Adrenal gland (tissue), 5 donors: ENCODE measurements at regions not wholly inside any gene's neighbourhood (a gene's known extent, or its start where the extent isn't known, plus 50 kb on each side); places are given as distances from the start of the nearest gene placed in this dataset.

Experiments used
- POLR2A ChIP-seq, 2 donors: fragments of 450-650 bp; IDR thresholded peaks; one replicate each; pipeline ENCODE4 v1.6.1; 2017; ENCODE audit warnings: antibody characterized with exemption in 2 of 2, mild to moderate bottlenecking in 2 of 2, moderate library complexity in 1 of 2
- TF ChIP-seq, protein P1 (sequence below), 6 experiments: fragments of 450-650 bp in 4 of 6; fragments of 200-600 bp in 2 of 6; sonication (generic) in 1 of 6; IDR thresholded peaks; 1 replicate in 5 of 6; 2 replicates in 1 of 6; pipeline versions ENCODE4 v1.5.1 to v1.8.0; 2016 to 2021; ENCODE audit warnings: antibody characterized with exemption in 6 of 6, mild to moderate bottlenecking in 2 of 6, moderate library complexity in 1 of 6
- donor health status: DM: no; HTN: no; CAD: no.

DNA sequence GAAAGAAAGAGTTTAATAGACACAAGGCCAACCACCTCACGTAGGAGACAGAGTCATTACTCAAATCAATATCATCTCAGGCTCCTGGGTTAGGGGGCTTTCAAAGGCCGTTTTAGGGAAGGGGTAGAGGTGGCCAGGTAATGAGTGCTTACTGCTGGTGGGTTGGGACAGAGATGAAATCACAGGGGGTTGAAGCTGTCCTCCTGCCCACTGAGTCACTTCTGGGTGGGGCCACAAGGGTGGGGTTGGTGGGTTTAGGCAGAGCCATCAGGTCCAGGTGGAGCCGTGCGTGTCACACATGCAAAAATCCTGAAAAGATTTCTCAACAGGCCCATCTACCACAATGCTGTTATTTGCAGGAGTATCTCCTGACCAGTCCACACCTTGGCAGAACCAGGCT is 167.0 kb upstream of the EXOC2 start:
- TF ChIP-seq, protein P1, sequence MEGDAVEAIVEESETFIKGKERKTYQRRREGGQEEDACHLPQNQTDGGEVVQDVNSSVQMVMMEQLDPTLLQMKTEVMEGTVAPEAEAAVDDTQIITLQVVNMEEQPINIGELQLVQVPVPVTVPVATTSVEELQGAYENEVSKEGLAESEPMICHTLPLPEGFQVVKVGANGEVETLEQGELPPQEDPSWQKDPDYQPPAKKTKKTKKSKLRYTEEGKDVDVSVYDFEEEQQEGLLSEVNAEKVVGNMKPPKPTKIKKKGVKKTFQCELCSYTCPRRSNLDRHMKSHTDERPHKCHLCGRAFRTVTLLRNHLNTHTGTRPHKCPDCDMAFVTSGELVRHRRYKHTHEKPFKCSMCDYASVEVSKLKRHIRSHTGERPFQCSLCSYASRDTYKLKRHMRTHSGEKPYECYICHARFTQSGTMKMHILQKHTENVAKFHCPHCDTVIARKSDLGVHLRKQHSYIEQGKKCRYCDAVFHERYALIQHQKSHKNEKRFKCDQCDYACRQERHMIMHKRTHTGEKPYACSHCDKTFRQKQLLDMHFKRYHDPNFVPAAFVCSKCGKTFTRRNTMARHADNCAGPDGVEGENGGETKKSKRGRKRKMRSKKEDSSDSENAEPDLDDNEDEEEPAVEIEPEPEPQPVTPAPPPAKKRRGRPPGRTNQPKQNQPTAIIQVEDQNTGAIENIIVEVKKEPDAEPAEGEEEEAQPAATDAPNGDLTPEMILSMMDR (IDR thresholded peaks at IDR 0.05): no peak
- no peak for TF ChIP-seq POLR2A (IDR thresholded peaks at IDR 0.05)
